ENCODE measurements at regions not wholly inside any gene's neighbourhood (a gene's known extent, or its start where the extent isn't known, plus 50 kb on each side); places are given as distances from the start of the nearest gene placed in this dataset.
A peak's percentile ranks its signal among the peaks of the same experiment; 100 is the strongest.
"Not testable (repeated sequence)": the region's sequence is repeated elsewhere in the genome, so short reads cannot be mapped to it uniquely, and the experiment has no call there.

GRCh38 chr4:38279077-38279476 is 318.9 kb downstream of the PTTG2 start:
- DNase-seq (ENCODE audit: low read depth), result no peak

GRCh38 chr4:38279650-38280322 is 319.6 kb downstream of the PTTG2 start:
- DNase-seq (ENCODE audit: low read depth), result no peak

GRCh38 chr4:38280323-38280706 is 320.1 kb downstream of the PTTG2 start:
- DNase-seq (ENCODE audit: low read depth), result no peak

- peak; percentile 53 for DNase-seq (ENCODE audit: low read depth)
Measured at GRCh38 chr4:38281371-38282071, 321.3 kb downstream of the PTTG2 start.

GRCh38 chr4:38283724-38284123 is 323.5 kb downstream of the PTTG2 start:
- DNase-seq (ENCODE audit: low read depth), result no peak

- no peak for DNase-seq (ENCODE audit: low read depth)
Measured at GRCh38 chr4:38284294-38285030, 324.3 kb downstream of the PTTG2 start.

- DNase-seq (ENCODE audit: low read depth), result no peak
Measured at GRCh38 chr4:38287101-38287851, 327.1 kb downstream of the PTTG2 start.

- DNase-seq (ENCODE audit: low read depth), result no peak
Measured at GRCh38 chr4:38289553-38289952, 329.4 kb downstream of the PTTG2 start.

GRCh38 chr4:38290366-38290765 is 330.2 kb downstream of the PTTG2 start:
- DNase-seq (ENCODE audit: low read depth), result peak; percentile 67

- DNase-seq (ENCODE audit: low read depth), result no peak
Measured at GRCh38 chr4:38290914-38291313, 330.7 kb downstream of the PTTG2 start.

- no peak for DNase-seq (ENCODE audit: low read depth)
Measured at GRCh38 chr4:38292529-38292928, 332.3 kb downstream of the PTTG2 start.

GRCh38 chr4:38294238-38294637 is 334.0 kb downstream of the PTTG2 start:
- DNase-seq (ENCODE audit: low read depth), result no peak

GRCh38 chr4:38297061-38297460 is 336.9 kb downstream of the PTTG2 start:
- DNase-seq (ENCODE audit: low read depth), result no peak

GRCh38 chr4:38298868-38299713 is 338.9 kb downstream of the PTTG2 start:
- no peak for DNase-seq (ENCODE audit: low read depth)

- DNase-seq (ENCODE audit: low read depth), result no peak
Measured at GRCh38 chr4:38302910-38303309, 342.7 kb downstream of the PTTG2 start.

- not testable (repeated sequence) for DNase-seq (ENCODE audit: low read depth)
Measured at GRCh38 chr4:38304460-38304859, 344.3 kb downstream of the PTTG2 start.

- DNase-seq (ENCODE audit: low read depth), result no peak
Measured at GRCh38 chr4:38306482-38307071, 346.4 kb downstream of the PTTG2 start.

GRCh38 chr4:38308728-38309311 is 348.6 kb downstream of the PTTG2 start:
- DNase-seq (ENCODE audit: low read depth), result peak; percentile 80

GRCh38 chr4:38309471-38309870 is 349.3 kb downstream of the PTTG2 start:
- DNase-seq (ENCODE audit: low read depth), result no peak

GRCh38 chr4:38310446-38311043 is 350.3 kb downstream of the PTTG2 start:
- no peak for DNase-seq (ENCODE audit: low read depth)

All from iris pigment epithelial cell (primary cell).